Activated CD4-positive, alpha-beta T cell treated with anti-CD3 and anti-CD28 coated beads, Interleukin-2, Interleukin-4, amounts not matched to agents 100 ng/mL and 50 ng/mL, durations not matched to agents 16 hours and 8 hours (primary cell): ENCODE measurements at regions not wholly inside any gene's neighbourhood (a gene's known extent, or its start where the extent isn't known, plus 50 kb on each side); places are given as distances from the start of the nearest gene placed in this dataset.

Source experiments
- DNase-seq: peaks from one replicate; pipeline ENCODE4 v3.0.0-alpha.2; 2020; ENCODE audit warnings: low spot score

DNA sequence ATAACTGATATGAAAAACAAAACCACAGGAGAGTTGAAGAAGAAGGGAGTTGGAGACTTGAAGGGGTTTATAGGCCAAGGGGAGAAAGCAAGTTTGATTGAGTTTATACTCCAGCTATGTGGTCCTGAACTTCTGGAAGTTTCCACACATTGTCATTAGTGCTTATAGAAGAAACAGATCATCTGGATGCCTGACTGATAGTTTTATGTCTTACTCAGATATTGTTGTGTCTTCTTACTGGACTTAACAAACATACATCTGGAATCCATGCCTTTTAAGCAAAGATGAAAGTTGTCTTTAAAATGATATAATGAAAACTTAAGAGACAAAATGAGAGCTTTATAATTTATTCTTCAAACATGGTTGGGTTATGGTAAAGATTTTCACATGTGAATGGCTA, 101.3 kb upstream of the FZD8 start:
- no peak for DNase-seq

DNA sequence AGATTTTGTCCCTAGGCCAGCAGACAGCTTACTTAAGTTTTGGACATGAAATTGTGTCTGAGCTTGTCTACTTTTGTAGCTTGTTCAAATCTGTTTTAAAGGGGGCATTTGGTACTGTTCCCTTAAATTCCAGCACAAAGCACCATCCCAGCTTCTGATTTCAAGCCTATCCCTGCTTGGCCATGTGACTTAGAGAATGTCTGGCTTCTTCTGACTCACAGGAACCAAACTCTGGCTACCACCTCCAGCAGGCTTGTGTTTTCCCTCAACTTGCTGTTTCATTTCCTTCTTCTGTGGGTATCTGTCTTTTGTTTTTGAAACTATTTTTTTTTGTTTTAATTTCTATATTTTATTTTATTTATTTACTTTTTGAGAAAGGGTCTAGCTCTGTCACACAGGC, 97.9 kb upstream of the FZD8 start:
- no peak for DNase-seq

DNA sequence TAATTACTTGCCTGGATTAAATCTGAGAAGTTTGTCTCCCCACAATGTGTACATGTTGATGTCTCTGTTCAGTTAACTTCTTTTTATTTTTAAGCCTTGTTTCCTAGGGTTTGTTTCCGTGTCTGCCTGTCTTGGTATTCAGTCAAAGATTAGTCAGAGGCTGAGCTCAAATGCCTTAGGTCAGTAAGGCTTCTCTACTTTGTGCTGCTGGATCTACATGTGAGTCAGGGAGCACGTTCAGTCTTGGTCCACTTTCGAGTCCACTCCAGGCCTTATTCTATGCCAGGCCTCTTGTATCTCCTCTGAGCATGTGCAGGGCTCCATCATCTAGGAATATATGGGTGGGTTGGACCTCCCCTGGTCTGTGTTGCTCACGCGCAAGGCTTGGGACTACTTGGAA, 93.3 kb upstream of the FZD8 start:
- no peak for DNase-seq

DNA sequence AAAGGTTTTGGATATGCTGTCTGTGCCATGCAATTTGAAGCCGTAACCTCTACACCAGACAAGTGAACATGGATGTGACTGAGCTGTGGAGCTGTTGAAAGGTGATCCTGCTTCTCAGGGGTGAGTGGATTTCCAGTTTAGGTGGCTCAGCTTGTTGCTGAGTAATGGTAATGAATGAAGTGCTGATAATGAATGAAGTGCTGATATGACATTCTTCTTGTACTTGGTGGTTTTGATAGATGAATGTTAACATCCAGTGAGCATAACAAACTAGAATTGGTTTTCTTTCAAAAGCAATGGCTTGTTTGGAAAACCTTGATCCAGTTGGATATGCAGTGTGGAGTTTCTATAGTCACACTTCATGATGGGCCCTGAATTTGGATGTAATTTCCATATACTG, 89.7 kb upstream of the FZD8 start:
- DNase-seq: no peak

DNA sequence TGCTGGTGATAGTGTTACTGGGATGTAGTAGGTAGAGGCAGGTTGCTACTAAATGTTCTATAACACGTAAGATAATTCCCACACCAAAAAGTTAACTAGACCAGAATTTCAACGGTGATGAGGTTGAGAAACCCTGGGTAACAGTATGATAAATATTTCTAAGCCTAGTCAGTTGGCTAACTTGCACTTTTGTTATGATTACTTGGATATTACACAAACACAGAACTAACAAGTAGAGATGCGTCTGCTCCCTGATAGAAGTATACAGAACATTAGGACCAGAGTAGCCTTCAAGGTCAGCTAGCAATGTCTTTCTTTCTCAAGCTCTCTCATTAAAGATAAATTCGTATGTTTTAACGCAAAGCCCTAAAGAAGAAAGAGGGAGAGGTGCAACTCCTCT, 86.2 kb upstream of the FZD8 start:
- DNase-seq: no peak

DNA sequence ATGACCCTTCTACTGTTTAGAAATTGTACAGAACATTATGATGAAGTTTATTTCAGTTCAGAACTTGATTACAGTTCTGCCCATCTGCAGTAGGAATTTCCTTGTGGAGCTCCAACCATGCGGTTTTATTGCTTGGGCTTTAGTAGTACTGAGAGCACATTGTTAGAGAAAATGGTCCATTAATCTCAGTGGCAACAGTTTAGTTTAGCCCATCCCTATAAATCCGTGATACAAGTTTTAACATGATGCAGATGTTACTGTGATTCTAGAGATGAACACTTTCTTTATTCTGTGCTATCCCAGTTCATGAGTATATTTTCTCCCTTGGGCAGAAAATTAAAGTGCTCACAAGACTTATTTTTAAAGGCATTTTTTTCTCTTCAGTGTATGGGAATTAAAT, 84.8 kb upstream of the FZD8 start:
- DNase-seq: no peak

DNA sequence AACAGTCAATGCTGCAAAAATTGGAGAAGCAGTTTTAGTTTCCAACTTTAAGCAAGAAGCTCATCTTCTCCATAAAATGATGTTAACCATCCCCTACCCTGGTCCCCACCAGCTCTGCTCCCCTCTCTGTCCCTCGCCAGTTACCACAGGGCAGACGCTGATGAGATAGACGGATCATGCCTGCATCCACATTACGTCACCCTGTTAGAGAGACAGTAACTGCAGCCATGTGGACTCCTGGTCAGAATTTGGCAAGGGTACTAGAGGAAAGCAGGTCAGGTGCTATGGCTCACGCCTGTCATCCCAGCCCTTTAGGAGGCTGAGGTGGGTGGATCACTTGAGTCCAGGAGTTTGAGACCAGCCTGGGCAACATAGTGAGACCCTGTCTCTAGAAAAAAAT, 81.9 kb upstream of the FZD8 start:
- DNase-seq: no peak

DNA sequence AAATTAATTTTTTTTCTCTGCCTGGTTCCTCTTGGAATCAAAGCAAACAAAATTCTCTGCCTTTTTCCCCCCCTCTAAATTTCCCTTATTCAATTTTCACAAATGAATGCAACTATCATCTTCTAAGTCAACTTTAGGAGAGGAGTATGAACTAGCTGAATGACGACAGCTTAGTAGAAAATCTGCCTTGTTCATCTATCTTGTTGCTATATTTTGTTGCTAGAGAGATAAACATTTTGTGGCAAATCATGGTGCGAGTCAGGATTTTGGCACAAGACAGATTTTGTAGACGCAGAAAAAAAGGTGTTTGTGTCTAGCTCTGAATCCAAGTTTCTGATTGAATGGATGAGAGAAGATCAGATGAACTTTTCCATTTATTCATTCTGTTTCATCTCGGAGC, 81.0 kb upstream of the FZD8 start:
- no peak for DNase-seq

DNA sequence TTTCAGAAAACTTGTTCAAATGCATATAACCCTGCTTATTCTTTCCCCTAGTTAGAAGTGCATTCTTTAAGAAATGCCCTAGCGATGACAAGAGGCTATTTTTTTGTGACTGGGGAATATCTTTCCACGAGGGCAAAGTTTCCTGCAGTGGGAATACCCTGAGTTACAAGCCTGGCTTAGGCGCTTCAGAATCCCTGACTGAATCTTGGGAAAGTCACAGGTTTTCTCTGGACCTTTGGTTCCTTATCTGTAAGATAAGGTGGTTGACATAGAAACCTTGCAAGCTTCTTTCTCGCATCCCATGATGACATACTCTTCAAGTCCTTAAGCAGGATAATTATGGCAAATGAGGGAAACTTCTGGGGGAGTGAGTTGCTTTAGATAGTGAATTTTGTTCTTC, 80.5 kb upstream of the FZD8 start:
- no peak for DNase-seq

DNA sequence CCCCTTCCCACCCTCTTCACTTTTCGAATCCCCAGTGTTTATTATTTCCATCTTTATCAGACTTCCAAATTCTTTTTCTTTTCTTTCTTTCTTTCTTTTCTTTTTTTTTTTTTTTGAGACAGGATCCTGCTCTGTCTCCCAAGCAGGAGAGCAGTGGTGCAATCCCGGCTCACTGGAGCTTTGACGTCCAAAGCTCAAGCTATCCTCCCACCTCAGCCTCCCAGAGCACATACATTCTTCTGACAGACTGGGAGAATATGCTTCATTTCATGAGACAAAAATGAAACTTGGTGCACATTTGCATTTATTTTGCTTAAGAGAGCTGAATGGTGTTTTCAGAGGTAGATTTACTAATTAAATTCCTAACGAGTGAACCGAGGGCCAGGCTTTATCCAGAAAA, 80.1 kb upstream of the FZD8 start:
- no peak for DNase-seq

DNA sequence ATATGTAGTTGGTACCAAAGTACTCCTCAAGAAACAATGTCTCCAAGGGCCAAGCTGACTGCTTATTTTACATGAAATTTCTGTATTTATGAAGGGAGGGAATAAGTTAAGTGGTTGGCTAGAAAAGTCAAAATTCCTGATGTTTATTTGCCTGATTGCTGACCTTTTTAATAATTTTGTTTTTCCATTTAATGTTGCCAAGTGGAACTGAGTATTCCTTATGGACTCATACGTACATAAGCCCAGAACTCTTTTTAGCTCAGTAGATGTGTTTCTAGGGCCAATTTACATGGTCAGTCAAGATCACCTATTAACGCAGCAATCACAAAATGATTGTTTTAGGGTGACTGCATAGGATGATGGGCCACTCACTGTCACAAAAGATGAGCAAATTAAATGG, 78.3 kb upstream of the FZD8 start:
- no peak for DNase-seq

DNA sequence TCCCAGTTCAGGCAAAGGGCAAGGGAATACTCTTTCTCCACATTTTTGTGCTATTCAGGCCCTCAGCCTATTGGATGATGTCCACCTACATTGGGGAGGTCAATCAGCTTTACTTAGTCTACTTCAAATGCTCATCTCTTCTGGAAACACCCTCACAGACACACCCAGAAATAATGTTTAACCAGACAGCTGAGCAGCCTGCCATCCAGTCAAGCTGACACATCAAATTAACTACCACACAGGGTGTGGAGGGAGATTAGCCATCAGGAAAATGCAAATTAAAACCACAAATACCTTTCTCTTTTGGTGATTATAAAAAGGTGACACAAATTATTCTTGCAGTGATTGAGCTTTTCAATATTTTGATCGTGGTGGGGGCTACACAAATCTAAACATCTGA, 74.7 kb upstream of the FZD8 start:
- no peak for DNase-seq

DNA sequence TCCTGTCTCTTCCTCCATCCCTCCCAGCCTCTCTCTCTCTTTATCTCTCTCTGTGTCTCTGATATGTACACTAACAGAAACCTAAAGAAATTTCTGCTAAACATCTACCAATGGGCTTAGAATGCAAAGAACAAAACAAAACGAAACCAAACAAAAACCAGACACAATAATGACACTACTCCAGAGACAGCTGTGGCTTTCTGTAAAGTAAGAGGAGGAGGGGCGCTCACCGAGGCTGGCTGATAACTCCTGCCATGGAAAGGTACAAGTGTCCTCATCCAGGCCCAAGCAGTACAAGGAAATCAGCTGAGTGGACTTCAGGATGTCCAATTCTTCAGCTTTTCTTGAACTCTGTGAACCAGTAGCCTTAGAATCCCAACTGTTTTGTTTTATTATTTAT, 70.4 kb upstream of the FZD8 start:
- no peak for DNase-seq

DNA sequence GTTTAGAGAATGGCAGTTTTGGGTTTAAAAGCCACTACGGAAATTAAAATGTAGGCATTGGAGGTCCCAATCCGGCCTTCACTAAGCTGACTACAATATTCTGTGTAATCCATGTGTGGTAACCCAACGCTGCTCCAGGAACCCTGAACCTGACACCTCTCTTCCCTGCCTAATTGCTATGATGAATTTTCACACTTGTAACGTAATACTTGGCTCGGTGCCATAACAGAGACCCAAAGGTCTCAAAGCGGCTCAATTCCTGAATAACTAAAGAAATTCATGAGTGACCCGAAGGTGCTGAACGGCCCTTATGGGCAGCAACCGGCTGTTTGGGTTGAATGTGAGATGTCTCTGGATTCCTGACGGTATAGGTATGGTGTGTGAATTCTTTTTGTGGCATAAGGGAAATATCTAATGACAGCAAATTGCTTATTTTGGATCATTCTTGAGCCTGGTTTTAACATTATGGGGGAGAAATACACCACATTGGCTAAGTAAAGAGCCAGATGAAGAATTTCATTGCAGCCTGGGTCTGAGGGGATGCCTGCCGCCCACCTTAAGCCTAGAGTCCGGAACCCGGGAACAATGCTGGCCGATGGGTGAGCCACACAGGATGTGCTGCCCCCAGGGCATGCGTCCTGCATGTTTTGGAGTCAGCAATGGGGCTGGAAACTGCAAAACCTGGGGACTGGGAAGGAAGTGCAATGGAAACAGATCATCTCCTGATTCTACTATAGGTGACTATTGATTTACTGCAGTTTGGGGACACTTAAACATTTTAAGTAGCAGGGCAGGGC, 69.7 kb upstream of the FZD8 start:
- no peak for DNase-seq

DNA sequence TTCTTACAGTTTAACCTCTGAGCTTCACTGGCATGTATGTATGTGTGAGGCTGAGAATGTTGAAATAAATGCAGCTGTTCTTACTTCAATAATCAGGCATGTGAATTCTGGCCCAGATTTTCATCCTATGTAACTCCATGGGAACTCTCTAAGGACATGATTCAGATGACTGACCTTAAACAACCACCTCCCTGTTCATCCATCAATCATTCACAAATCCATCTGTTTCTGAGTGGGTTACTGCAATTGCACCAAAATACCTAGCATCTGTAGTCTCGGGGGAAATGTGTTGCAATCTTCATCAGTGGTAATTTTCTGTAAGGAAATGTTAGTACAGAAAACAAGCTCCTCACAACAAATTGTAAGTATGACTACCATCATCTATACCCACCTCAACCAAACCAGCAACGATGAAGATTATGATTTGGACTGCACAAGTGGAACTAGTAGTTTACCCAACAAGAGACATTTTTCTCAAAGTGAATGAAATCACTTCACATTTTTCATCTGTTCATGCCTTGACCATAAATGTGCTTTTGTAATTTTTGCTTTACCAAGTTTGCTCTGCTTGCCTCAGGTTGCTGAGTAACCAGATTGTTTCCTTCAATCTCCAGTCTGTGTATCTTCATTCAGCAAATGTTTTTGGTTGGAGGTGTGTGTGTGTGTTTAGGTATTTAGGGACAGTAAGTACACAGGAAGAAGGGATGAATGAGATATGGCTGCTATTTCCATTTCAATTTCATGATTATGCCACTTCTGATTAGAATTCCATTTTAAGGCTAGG, 65.7 kb upstream of the FZD8 start:
- DNase-seq: no peak

DNA sequence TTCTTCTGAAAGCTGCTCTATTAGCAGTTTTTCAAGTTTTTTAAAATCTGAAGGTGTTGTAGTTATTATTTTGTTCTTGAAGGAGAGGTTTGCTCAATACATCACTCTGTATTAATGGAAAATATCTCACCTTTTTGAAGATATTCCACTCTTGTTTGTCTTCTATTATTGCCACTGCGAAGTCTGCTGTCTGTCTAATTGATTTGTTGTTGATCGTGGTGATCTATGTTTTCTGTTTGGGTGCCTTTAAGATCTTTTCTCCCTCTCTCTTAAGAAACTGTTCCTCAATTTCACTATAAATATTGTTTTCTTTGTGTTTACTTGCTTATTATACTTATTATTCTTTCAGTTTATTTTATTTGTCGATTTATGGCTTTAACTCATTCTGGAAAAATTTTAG, 64.9 kb upstream of the FZD8 start:
- no peak for DNase-seq

DNA sequence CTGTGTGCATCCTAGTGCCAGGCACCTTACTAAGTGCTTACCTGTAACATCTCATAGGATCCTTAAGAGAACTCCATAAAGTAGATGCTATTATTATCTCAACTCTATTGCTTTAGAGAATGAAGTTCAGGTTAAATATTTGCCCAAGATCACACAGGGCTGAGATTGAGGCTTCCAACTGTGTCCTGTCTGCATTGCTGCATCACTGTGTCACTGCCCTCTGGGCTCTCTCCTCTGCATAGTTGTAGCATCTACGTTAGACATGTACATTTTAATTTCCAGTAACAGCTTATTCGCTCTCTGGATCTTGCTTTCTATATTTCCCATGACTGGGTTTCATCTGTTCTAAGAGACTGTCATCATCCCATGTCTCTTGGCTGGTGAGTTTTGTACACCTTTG, 63.6 kb upstream of the FZD8 start:
- DNase-seq: no peak

DNA sequence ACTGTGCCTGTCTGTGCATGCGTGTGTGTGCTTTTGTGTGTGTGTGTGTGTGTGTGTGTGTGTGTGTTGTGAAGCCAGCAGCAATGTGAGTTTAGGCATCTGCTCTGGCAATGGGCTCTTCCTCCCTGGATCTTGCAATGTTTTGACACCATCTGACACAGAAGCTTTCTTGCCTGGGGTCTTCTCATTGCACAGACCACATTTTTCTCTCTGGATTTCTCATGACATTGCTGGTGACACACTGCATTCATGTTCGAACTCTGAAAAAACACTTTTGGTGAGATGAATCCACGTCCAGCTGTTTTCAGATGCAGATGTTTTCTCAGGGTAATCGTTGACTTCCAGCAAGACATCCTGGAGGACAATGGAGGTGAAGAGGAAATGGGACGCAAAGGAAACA, 63.0 kb upstream of the FZD8 start:
- no peak for DNase-seq

DNA sequence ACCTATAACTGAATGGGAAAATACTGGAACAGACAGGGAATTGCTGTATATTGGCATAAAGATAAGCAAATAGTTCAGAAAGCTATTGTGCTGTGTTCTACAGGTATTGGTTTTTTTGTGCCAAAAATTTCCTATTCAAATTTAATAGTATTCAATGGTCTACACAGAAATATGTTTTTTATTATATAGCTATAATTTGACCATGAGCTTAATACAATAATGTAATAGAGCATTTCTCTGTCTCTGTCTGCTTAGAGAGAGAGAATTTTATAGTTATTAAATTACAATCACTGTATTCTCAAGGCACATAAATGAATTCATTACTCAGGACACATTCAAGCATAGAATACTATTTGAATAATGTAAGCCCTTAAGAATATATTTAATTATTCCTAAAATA, 62.3 kb upstream of the FZD8 start:
- DNase-seq: no peak

DNA sequence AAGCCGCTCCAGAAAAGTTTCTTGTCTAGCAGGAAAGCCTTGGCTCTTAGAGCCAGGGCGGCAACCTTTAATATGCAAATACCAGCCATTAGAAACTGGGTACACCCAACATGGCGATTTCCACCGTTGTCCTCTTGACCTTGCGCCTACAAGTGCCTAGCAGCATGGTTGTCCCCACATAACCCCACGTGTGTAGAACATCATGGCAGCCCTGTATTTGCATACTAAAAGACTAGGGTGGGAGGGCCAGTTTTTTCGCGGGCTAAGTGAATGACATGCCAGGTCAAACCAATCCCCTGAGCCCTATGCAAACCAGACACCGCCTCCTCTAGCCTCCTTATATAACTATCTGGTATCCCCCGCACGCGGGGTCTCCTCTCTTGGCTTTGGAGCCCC, 58.4 kb upstream of the FZD8 start:
- DNase-seq: no peak

DNA sequence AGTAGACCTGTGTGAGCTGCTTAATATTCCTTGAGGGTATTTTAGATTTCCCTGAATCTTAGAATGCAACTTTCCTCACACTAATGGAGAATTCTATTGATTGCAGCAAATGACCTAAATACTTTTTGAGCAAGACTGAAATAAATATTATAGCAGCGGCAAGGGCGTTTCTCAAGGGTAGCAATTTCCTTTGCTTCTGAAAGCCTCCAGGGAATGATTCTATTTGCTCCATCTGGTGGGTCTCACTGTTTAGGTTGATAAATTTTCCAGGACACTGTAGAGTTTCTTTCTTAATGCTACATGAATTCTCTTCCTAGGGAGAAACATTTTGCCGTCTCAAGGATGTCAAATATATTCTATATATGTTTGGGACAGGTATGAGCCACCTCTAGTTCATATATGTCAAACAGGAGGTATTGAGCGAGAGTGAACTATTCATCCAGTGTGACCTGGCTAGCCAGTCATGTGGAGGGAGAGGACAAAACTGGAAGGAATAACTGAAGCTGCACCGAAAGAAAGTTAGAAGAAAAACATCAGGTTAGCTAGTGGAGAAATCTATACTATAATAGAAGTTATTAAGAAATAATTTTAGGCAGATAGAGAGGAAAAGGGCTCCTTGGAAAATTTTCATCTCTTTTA, 57.9 kb upstream of the FZD8 start:
- no peak for DNase-seq

DNA sequence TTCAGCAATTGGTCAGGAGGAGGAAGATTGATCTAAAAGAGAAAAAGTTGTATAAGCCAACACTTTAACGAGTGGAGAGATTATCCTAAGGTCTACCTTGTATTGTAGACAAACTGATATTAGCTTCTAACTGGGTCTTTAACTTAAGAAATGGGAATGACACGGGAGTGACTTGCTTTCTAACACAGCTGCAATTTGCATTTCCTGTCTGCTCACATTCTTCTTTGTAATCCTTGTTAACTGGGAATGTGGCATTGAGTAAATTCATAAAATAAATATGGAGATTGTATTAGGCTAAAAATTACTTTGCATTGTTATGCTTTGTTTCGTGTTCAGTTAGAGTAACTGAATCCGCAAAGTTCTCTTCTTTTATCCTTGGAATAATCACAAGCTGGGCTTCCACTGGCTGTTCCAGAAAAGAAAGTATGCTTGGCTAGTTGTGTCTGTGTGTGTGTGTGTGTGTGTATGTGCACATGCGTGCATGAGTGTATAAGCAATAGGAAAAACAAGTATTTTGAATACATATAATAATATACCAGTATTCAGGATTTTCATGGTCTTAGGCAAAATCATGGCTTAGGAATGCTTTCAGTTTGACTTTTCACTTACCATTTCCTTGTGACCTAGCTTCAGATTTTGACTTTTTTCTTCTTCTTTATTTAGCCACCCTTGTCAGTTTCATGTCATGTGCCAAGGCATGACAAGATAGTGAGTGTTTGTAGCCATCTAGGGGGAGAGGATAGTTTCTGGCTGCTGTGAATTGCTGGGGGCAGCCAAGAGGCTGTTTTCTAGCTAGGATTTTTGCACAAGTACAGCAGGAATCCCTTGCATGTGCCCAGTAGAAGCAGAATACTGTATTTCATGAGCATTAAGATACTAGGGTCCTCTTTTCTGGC, 54.5 kb upstream of the FZD8 start:
- DNase-seq: no peak
